Neural progenitor cell (in vitro differentiated cells): ENCODE measurements at regions not wholly inside any gene's neighbourhood (a gene's known extent, or its start where the extent isn't known, plus 50 kb on each side); places are given as distances from the start of the nearest gene placed in this dataset.
"Not testable (repeated sequence)": the region's sequence is repeated elsewhere in the genome, so short reads cannot be mapped to it uniquely, and the experiment has no call there.

Experiments used
- CTCF ChIP-seq: fragments of 200-600 bp; sonication (generic); IDR thresholded peaks from 2 replicates; pipeline ENCODE4 v1.5.1; 2017; ENCODE audit warnings: antibody characterized with exemption, mild to moderate bottlenecking
- EZH2 ChIP-seq: fragments of 200-600 bp; sonication (generic); IDR thresholded peaks from 2 replicates; pipeline ENCODE4 v1.6.1; 2017; ENCODE audit warnings: antibody characterized with exemption, mild to moderate bottlenecking, moderate library complexity
- EZH2phosphoT487 ChIP-seq: fragments of 200-600 bp; sonication (generic); IDR thresholded peaks from 2 replicates; pipeline ENCODE4 v1.6.1; 2017; ENCODE audit warnings: antibody characterized with exemption

- TF ChIP-seq CTCF, EZH2, EZH2phosphoT487: not testable (repeated sequence)
Observed at GRCh38 chr6:11402581-11402980, 135.0 kb upstream of the TMEM170B start.
